Tibial nerve (tissue), 3 donors: ENCODE measurements at regions not wholly inside any gene's neighbourhood (a gene's known extent, or its start where the extent isn't known, plus 50 kb on each side); places are given as distances from the start of the nearest gene placed in this dataset.

Source experiments
- POLR2A ChIP-seq, 2 donors: fragments of 450-650 bp; IDR thresholded peaks; one replicate each; pipeline ENCODE4 v1.6.1; 2017; ENCODE audit warnings: antibody characterized with exemption in 2 of 2, mild to moderate bottlenecking in 2 of 2, moderate library complexity in 2 of 2
- TF ChIP-seq, protein P1 (sequence below), 5 experiments: fragments of 200-600 bp in 3 of 5; fragments of 450-650 bp in 2 of 5; sonication (generic) in 3 of 5; IDR thresholded peaks; one replicate each; pipeline ENCODE4 v1.5.1; 2016 to 2019; ENCODE audit warnings: antibody characterized with exemption in 5 of 5, mild to moderate bottlenecking in 3 of 5, moderate library complexity in 2 of 5

DNA sequence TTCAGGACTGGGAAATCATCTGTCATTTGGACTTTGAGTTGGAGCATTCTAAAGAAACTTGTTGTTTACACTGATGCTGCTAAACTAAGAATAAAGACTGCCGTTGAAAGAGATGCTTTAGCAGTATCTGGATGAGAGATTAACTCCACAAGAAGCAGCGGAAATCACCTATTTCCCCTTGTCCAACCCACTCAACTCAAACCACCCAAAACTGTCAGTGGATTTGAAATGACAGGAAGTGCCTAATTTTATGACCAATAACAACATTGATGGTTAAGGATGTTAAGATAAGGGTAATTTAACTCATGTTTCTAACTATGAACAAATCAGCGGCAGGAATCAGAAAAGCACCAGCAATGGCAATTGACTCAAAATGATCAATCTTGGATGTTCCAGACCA, 110.8 kb upstream of the NR2F2 start:
- TF ChIP-seq, protein P1, sequence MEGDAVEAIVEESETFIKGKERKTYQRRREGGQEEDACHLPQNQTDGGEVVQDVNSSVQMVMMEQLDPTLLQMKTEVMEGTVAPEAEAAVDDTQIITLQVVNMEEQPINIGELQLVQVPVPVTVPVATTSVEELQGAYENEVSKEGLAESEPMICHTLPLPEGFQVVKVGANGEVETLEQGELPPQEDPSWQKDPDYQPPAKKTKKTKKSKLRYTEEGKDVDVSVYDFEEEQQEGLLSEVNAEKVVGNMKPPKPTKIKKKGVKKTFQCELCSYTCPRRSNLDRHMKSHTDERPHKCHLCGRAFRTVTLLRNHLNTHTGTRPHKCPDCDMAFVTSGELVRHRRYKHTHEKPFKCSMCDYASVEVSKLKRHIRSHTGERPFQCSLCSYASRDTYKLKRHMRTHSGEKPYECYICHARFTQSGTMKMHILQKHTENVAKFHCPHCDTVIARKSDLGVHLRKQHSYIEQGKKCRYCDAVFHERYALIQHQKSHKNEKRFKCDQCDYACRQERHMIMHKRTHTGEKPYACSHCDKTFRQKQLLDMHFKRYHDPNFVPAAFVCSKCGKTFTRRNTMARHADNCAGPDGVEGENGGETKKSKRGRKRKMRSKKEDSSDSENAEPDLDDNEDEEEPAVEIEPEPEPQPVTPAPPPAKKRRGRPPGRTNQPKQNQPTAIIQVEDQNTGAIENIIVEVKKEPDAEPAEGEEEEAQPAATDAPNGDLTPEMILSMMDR (IDR thresholded peaks at IDR 0.05): no peak
- no peak for TF ChIP-seq POLR2A (IDR thresholded peaks at IDR 0.05)
